Endothelial cell (in vitro differentiated cells): ENCODE measurements at regions not wholly inside any gene's neighbourhood (a gene's known extent, or its start where the extent isn't known, plus 50 kb on each side); places are given as distances from the start of the nearest gene placed in this dataset.

Source experiments
- DNase-seq: peaks from one replicate; pipeline ENCODE4 v3.0.0; 2021; ENCODE audit warnings: low spot score
- H3K27ac Mint-ChIP-seq: one replicate; pipeline ENCODE4 v1.8.0; 2021; ENCODE audit warnings: mixed read lengths, inconsistent platforms; ENCODE audit not compliant: unreplicated experiment
- H3K27me3 Mint-ChIP-seq: one replicate; pipeline ENCODE4 v1.8.0; 2021; ENCODE audit warnings: mild to moderate bottlenecking, moderate library complexity, mixed read lengths, inconsistent platforms; ENCODE audit not compliant: unreplicated experiment
- H3K36me3 Mint-ChIP-seq: one replicate; pipeline ENCODE4 v1.8.0; 2021; ENCODE audit warnings: mild to moderate bottlenecking, low read depth, mixed read lengths, inconsistent platforms; ENCODE audit not compliant: unreplicated experiment
- H3K4me1 Mint-ChIP-seq: one replicate; pipeline ENCODE4 v1.8.0; 2021; ENCODE audit warnings: mild to moderate bottlenecking, mixed read lengths, inconsistent platforms; ENCODE audit not compliant: unreplicated experiment
- H3K4me3 Mint-ChIP-seq: one replicate; pipeline ENCODE4 v1.8.0; 2021; ENCODE audit warnings: mild to moderate bottlenecking, mixed read lengths, inconsistent platforms; ENCODE audit not compliant: unreplicated experiment
- H3K9me3 Mint-ChIP-seq: one replicate; pipeline ENCODE4 v1.8.0; 2021; ENCODE audit warnings: mixed read lengths, inconsistent platforms; ENCODE audit not compliant: unreplicated experiment
- TF ChIP-seq, protein P1 (sequence below): fragments of 200-600 bp; sonication (generic); IDR thresholded peaks from one replicate; pipeline ENCODE4 v1.5.0; 2021; ENCODE audit warnings: antibody characterized with exemption; ENCODE audit not compliant: unreplicated experiment

- no peaks in the 10 kb centered on the region for H3K36me3 Mint-ChIP-seq
- TF ChIP-seq, protein P1, sequence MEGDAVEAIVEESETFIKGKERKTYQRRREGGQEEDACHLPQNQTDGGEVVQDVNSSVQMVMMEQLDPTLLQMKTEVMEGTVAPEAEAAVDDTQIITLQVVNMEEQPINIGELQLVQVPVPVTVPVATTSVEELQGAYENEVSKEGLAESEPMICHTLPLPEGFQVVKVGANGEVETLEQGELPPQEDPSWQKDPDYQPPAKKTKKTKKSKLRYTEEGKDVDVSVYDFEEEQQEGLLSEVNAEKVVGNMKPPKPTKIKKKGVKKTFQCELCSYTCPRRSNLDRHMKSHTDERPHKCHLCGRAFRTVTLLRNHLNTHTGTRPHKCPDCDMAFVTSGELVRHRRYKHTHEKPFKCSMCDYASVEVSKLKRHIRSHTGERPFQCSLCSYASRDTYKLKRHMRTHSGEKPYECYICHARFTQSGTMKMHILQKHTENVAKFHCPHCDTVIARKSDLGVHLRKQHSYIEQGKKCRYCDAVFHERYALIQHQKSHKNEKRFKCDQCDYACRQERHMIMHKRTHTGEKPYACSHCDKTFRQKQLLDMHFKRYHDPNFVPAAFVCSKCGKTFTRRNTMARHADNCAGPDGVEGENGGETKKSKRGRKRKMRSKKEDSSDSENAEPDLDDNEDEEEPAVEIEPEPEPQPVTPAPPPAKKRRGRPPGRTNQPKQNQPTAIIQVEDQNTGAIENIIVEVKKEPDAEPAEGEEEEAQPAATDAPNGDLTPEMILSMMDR: no peak
- H3K27ac Mint-ChIP-seq: no peak overlapping the region
- H3K4me1 Mint-ChIP-seq: no peaks in the 10 kb centered on the region
- no peaks in the 10 kb centered on the region for H3K27me3 Mint-ChIP-seq
- no peaks in the 10 kb centered on the region for H3K9me3 Mint-ChIP-seq
- no peak for DNase-seq
- H3K4me3 Mint-ChIP-seq: no peak overlapping the region
Measured at GRCh38 chr13:81406022-81406421, 1065.1 kb upstream of the SPRY2 start.

- DNase-seq: no peak
- TF ChIP-seq, protein P1: no peak
- no peaks in the 10 kb centered on the region for H3K9me3 Mint-ChIP-seq
- no peak overlapping the region for H3K27ac Mint-ChIP-seq
- H3K4me1 Mint-ChIP-seq: peaks cover 16% of the 10 kb centered on the region
- no peaks in the 10 kb centered on the region for H3K36me3 Mint-ChIP-seq
- no peak overlapping the region for H3K4me3 Mint-ChIP-seq
- no peaks in the 10 kb centered on the region for H3K27me3 Mint-ChIP-seq
Measured at GRCh38 chr13:81396192-81396591, 1055.3 kb upstream of the SPRY2 start.

DNA sequence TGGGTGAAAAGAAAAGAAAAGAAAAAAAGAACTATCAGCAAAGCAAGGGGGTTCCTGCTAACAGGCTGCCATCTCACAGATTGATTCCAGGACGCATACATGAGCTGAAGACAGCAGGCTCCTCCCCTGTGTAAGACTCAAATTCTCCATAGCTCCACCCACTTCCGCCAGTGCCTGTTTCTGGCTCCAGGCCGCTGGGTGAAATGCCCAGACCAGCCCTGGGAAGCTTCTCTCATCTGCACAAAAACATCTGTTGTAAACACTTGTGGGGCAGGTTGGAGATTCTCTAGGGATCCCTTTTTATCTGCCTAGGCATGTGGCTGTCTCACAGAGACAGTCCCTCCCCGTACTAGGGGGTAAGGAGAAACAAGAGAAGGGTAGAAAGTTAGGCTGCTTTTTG is 1054.4 kb upstream of the SPRY2 start:
- Mint-ChIP-seq H3K4me3 (no peak overlapping the region), H3K4me1 (peaks cover 16% of the 10 kb centered on the region), H3K27me3 (no peaks in the 10 kb centered on the region), H3K27ac (no peak overlapping the region), H3K36me3 (no peaks in the 10 kb centered on the region), H3K9me3 (no peaks in the 10 kb centered on the region)
- DNase-seq: no peak
- TF ChIP-seq, protein P1: no peak

- H3K36me3 Mint-ChIP-seq: no peaks in the 10 kb centered on the region
- H3K27me3 Mint-ChIP-seq: no peaks in the 10 kb centered on the region
- TF ChIP-seq, protein P1: no peak
- peaks cover 16% of the 10 kb centered on the region for H3K4me1 Mint-ChIP-seq
- no peak overlapping the region for H3K4me3 Mint-ChIP-seq
- H3K9me3 Mint-ChIP-seq: no peaks in the 10 kb centered on the region
- no peak overlapping the region for H3K27ac Mint-ChIP-seq
- DNase-seq: no peak
Measured at GRCh38 chr13:81394640-81395039, 1053.7 kb upstream of the SPRY2 start.

DNA sequence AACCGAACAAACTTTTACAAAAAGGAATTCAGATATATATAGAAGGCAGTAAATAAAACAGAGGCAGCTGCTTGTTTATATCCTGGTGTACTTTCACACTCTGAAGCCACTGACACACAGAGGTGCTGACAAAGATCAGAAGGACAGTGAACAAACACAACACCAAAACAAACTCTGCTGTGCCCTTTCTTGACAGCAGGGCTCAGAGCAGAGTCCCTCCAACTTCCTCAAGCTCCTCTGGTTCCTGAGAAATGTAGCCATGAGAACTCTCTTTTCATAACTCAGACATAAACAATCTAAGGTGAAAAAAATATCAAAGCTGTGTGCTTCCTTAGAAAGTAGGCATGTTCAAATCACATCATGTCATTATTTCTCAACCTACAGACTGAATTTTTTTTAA is 1052.8 kb upstream of the SPRY2 start:
- DNase-seq: no peak
- Mint-ChIP-seq H3K27ac (peak overlapping the region; percentile 42), H3K36me3 (no peaks in the 10 kb centered on the region), H3K27me3 (no peaks in the 10 kb centered on the region), H3K4me3 (no peak overlapping the region), H3K9me3 (no peaks in the 10 kb centered on the region), H3K4me1 (peaks cover 16% of the 10 kb centered on the region)
- TF ChIP-seq, protein P1: no peak
